SK-N-SH (cell line): ENCODE measurements at regions not wholly inside any gene's neighbourhood (a gene's known extent, or its start where the extent isn't known, plus 50 kb on each side); places are given as distances from the start of the nearest gene placed in this dataset.

ENCODE experiments used
- CTCF ChIA-PET: fragments of 300-600, 350-600 bp; formaldehyde crosslinking; extraction: SDS; loops from one replicate; lab custom pipeline; 2021; lab: Yijun Ruan, JAX
- POLR2A ChIA-PET: fragments of 350-600 bp; sonication (Branson Sonifier 250); formaldehyde crosslinking; extraction: SDS; loops from one replicate; lab custom pipeline; 2020; ENCODE audit warnings: antibody characterized with exemption, inconsistent platforms; lab: Yijun Ruan, JAX
- DNase-seq: peaks from one replicate; pipeline ENCODE4 v3.0.0; 2012
- H2AFZ ChIP-seq: fragments of 200-600 bp; sonication (generic); 2 replicates; pipeline ENCODE4 v1.8.1; 2016; ENCODE audit warnings: antibody characterized with exemption, mild to moderate bottlenecking, low read depth
- H3F3A ChIP-seq: fragments of 200-600 bp; sonication (generic); replicated peaks from 2 replicates; pipeline ENCODE3; 2016; ENCODE audit warnings: antibody characterized with exemption, mild to moderate bottlenecking; ENCODE audit not compliant: insufficient read depth
- H3K27ac ChIP-seq, 2 experiments: fragments of 200-500 bp in 1 of 2; fragments of 200-600 bp in 1 of 2; sonication (Bioruptor generic) in 1 of 2; sonication (generic), shearing (Covaris generic) in 1 of 2; 2 replicates each; pipeline versions ENCODE4 v1.5.1 to v1.6.1; 2014 to 2016; ENCODE audit warnings: low read depth in 2 of 2, inconsistent platforms in 1 of 2, low read length in 1 of 2, mild to moderate bottlenecking in 1 of 2, mixed read lengths in 1 of 2
- H3K27me3 ChIP-seq: fragments of 200-600 bp; sonication (generic), shearing (Covaris generic); 2 replicates; pipeline ENCODE4 v1.6.1; 2016; ENCODE audit warnings: mixed run types; ENCODE audit not compliant: insufficient read depth
- H3K36me3 ChIP-seq, 2 experiments: fragments of 200-500 bp in 1 of 2; fragments of 200-600 bp in 1 of 2; sonication (Bioruptor generic) in 1 of 2; sonication (generic) in 1 of 2; replicated peaks in 1 of 2; 2 replicates each; pipeline versions ENCODE3 to v1.5.1; 2014 to 2016; ENCODE audit warnings: low read length in 1 of 2, mild to moderate bottlenecking in 1 of 2; ENCODE audit not compliant: insufficient read depth in 2 of 2, control insufficient read depth in 1 of 2
- H3K4me1 ChIP-seq, 2 experiments: fragments of 200-500 bp in 1 of 2; fragments of 200-600 bp in 1 of 2; sonication (Bioruptor generic) in 1 of 2; sonication (generic), shearing (Covaris generic) in 1 of 2; 2 replicates each; pipeline versions ENCODE4 v1.5.1 to v1.6.1; 2014 to 2016; ENCODE audit warnings: low read depth in 1 of 2, low read length in 1 of 2, mixed run types in 1 of 2; ENCODE audit not compliant: insufficient read depth in 2 of 2, control insufficient read depth in 1 of 2
- H3K4me2 ChIP-seq: fragments of 200-600 bp; sonication (generic), shearing (Covaris generic); 2 replicates; pipeline ENCODE4 v1.6.1; 2017; ENCODE audit warnings: mixed run types
- H3K4me3 ChIP-seq, 2 experiments: fragments of 200-500 bp in 1 of 2; fragments of 200-600 bp in 1 of 2; sonication (Bioruptor generic) in 1 of 2; sonication (generic), shearing (Covaris generic) in 1 of 2; 2 replicates each; pipeline versions ENCODE4 v1.5.1 to v1.8.1; 2014 to 2016; ENCODE audit warnings: low read depth in 2 of 2, inconsistent platforms in 1 of 2, low read length in 1 of 2, mild to moderate bottlenecking in 1 of 2, mixed read lengths in 1 of 2, moderate library complexity in 1 of 2
- H3K79me2 ChIP-seq: fragments of 200-600 bp; sonication (generic); 2 replicates; pipeline ENCODE4 v1.8.1; 2017; ENCODE audit warnings: mild to moderate bottlenecking; ENCODE audit not compliant: insufficient read depth
- H3K9ac ChIP-seq: fragments of 200-600 bp; sonication (generic); 2 replicates; pipeline ENCODE4 v1.6.1; 2017; ENCODE audit warnings: mixed run types
- H3K9me2 ChIP-seq: fragments of 200-600 bp; sonication (generic); 2 replicates; pipeline ENCODE4 v1.6.1; 2017; ENCODE audit warnings: mixed run types
- H3K9me3 ChIP-seq: fragments of 200-600 bp; sonication (generic); 2 replicates; pipeline ENCODE4 v1.6.1; 2017; ENCODE audit warnings: mixed run types, mild to moderate bottlenecking, moderate library complexity
- H4K20me1 ChIP-seq: fragments of 200-600 bp; sonication (generic); 2 replicates; pipeline ENCODE4 v1.6.1; 2017; ENCODE audit warnings: mild to moderate bottlenecking, mixed run types; ENCODE audit not compliant: insufficient read depth
- CHD2 ChIP-seq: fragments of 150-350 bp; IDR thresholded peaks from 2 replicates; pipeline ENCODE4 v1.6.1; 2018; ENCODE audit warnings: low read length; ENCODE audit not compliant: partially characterized antibody
- CTCF ChIP-seq: fragments of 200-600 bp; sonication (generic); IDR thresholded peaks from 2 replicates; pipeline ENCODE4 v1.6.1; 2017; ENCODE audit warnings: antibody characterized with exemption, mild to moderate bottlenecking, moderate library complexity
- ELF1 ChIP-seq: IDR thresholded peaks from 2 replicates; pipeline ENCODE4 v1.4.0; 2012
- EZH2phosphoT487 ChIP-seq: fragments of 200-600 bp; sonication (generic); IDR thresholded peaks from 2 replicates; pipeline ENCODE4 v1.6.1; 2017; ENCODE audit warnings: low read depth, mixed run types, mild to moderate bottlenecking, antibody characterized with exemption, moderate library complexity, borderline replicate concordance
- FOXJ3 ChIP-seq: sonication (generic); formaldehyde crosslinking; IDR thresholded peaks from 2 replicates; pipeline ENCODE4 v1.5.1; 2020; ENCODE audit warnings: mild to moderate bottlenecking, missing genetic modification reagents
- FOXM1 ChIP-seq: IDR thresholded peaks from 2 replicates; pipeline ENCODE4 v1.4.0; 2012; ENCODE audit warnings: low read depth, mild to moderate bottlenecking
- GATA2 ChIP-seq: sonication (generic); formaldehyde crosslinking; IDR thresholded peaks from 2 replicates; pipeline ENCODE4 v1.5.0; 2020; ENCODE audit warnings: mild to moderate bottlenecking, missing genetic modification reagents
- JUND ChIP-seq: IDR thresholded peaks from 2 replicates; pipeline ENCODE4 v1.4.0; 2012
- NRF1 ChIP-seq: IDR thresholded peaks from 2 replicates; pipeline ENCODE4 v1.6.1; 2012; ENCODE audit warnings: low read depth, mild to moderate bottlenecking, low read length
- POLR2AphosphoS5 ChIP-seq: IDR thresholded peaks from 2 replicates; pipeline ENCODE4 v1.6.1; 2012; ENCODE audit warnings: low read depth, low read length
- REST ChIP-seq: IDR thresholded peaks from 2 replicates; pipeline ENCODE4 v1.6.1; 2012; ENCODE audit warnings: mild to moderate bottlenecking, low read depth, low read length, moderate library complexity
- SIN3A ChIP-seq: IDR thresholded peaks from 2 replicates; pipeline ENCODE4 v1.6.1; 2012; ENCODE audit warnings: low read depth, mild to moderate bottlenecking, low read length, moderate library complexity, borderline replicate concordance
- SMC3 ChIP-seq: IDR thresholded peaks from 2 replicates; pipeline ENCODE4 v1.6.1; 2012; ENCODE audit warnings: low read depth, low read length, improper control_type of control experiment
- TEAD4 ChIP-seq: IDR thresholded peaks from 2 replicates; pipeline ENCODE4 v1.4.0; 2012; ENCODE audit warnings: mild to moderate bottlenecking, borderline replicate concordance; ENCODE audit not compliant: insufficient read depth
- WGBS: methylation state at CpG from one replicate; pipeline ENCODE4 v1.1.6; 2017; ENCODE audit warnings: low lambda C conversion rate; 5-methylcytosine and 5-hydroxymethylcytosine counted together
- TF ChIP-seq, protein P1 (sequence below): IDR thresholded peaks from 2 replicates; pipeline ENCODE4 v1.4.0; 2012; ENCODE audit warnings: low read depth, borderline replicate concordance
- TF ChIP-seq, protein P2 (sequence below): IDR thresholded peaks from 2 replicates; pipeline ENCODE4 v1.4.0; 2012; ENCODE audit warnings: low read depth, borderline replicate concordance
- TF ChIP-seq, protein P3 (sequence below): IDR thresholded peaks from 2 replicates; pipeline ENCODE4 v1.4.0; 2012; ENCODE audit warnings: low read depth

GRCh38 chr10:10847387-10847786 lies 170.3 kb upstream of the CELF2 start (continued):
- TF ChIP-seq, protein P1, sequence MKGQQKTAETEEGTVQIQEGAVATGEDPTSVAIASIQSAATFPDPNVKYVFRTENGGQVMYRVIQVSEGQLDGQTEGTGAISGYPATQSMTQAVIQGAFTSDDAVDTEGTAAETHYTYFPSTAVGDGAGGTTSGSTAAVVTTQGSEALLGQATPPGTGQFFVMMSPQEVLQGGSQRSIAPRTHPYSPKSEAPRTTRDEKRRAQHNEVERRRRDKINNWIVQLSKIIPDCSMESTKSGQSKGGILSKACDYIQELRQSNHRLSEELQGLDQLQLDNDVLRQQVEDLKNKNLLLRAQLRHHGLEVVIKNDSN: no peak
- no peak for TF ChIP-seq GATA2 (CRISPR knock-in tag)
- no peak for TF ChIP-seq CHD2

DNA sequence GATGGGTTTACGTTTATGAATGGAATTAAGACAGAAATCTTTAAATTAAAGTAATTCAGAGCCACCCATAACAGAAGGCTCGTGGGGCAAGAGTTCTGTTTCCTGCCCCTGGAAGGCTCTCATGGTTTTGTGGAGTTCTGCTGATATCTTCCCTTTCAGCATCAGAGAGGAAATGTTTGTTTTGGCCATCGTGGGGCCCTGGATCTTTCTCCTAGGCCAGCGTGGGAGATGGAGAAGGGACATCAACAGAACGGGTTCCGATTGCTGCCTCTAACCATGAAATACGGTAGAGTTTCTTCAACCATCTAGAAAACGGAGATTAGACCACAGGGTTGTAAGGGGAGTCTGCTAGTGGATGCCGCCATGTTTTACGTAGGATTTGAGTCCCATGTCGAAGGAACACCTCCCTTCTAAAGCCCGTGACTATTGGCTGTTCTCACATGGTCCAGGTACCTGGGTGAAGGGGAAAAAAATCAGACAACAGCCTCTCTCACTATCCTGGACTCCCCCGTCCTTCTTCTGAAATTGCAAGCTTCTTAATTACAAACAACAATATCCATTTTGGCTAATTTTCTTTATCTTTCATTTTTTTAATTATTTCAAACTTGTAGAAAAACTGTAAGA lies 169.1 kb upstream of the CELF2 start:
- no peak for TF ChIP-seq FOXM1
- no peak for TF ChIP-seq REST
- TF ChIP-seq FOXJ3 (CRISPR knock-in tag): no peak
- TF ChIP-seq SMC3: no peak
- TF ChIP-seq NRF1: no peak
- no peak for TF ChIP-seq EZH2phosphoT487
- no peak for TF ChIP-seq CHD2
- TF ChIP-seq SIN3A: no peak
- TF ChIP-seq POLR2AphosphoS5: no peak
- no peak for TF ChIP-seq TEAD4
- TF ChIP-seq, protein P2, sequence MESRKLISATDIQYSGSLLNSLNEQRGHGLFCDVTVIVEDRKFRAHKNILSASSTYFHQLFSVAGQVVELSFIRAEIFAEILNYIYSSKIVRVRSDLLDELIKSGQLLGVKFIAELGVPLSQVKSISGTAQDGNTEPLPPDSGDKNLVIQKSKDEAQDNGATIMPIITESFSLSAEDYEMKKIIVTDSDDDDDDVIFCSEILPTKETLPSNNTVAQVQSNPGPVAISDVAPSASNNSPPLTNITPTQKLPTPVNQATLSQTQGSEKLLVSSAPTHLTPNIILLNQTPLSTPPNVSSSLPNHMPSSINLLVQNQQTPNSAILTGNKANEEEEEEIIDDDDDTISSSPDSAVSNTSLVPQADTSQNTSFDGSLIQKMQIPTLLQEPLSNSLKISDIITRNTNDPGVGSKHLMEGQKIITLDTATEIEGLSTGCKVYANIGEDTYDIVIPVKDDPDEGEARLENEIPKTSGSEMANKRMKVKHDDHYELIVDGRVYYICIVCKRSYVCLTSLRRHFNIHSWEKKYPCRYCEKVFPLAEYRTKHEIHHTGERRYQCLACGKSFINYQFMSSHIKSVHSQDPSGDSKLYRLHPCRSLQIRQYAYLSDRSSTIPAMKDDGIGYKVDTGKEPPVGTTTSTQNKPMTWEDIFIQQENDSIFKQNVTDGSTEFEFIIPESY: no peak
- TF ChIP-seq ELF1: no peak
- TF ChIP-seq, protein P3, sequence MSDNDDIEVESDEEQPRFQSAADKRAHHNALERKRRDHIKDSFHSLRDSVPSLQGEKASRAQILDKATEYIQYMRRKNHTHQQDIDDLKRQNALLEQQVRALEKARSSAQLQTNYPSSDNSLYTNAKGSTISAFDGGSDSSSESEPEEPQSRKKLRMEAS: no peak
- TF ChIP-seq JUND: no peak
- no peak for TF ChIP-seq CTCF
- TF ChIP-seq, all 33 proteins: peak for 0
- CTCF ChIA-PET: no interaction called here
- POLR2A ChIA-PET: no interaction called here

More for the DNA sequence above, 169.1 kb upstream of the CELF2 start:
- no peaks in the 10 kb centered on the region for H3F3A ChIP-seq
- H3K4me2 ChIP-seq: no peak overlapping the region
- H3K9ac ChIP-seq: no peak overlapping the region
- H3K27ac ChIP-seq: no peak overlapping the region
- no peaks in the 10 kb centered on the region for H4K20me1 ChIP-seq
- no peak overlapping the region for H3K4me3 ChIP-seq
- H3K36me3 ChIP-seq: no peaks in the 10 kb centered on the region
- H3K9me2 ChIP-seq: no peaks in the 10 kb centered on the region
- no peaks in the 10 kb centered on the region for H3K27me3 ChIP-seq
- H3K9me3 ChIP-seq: no peaks in the 10 kb centered on the region
- no peaks in the 10 kb centered on the region for H3K4me1 ChIP-seq
- no peaks in the 10 kb centered on the region for H3K79me2 ChIP-seq
- no peak for DNase-seq
- H2AFZ ChIP-seq: no peak overlapping the region
- 30% methylated on average over 13 of the region's 13 CpGs for WGBS
